OCI-M2 (cell line): ENCODE measurements at regions not wholly inside any gene's neighbourhood (a gene's known extent, or its start where the extent isn't known, plus 50 kb on each side); places are given as distances from the start of the nearest gene placed in this dataset.

Experiments used
- DNase-seq: peaks from one replicate; lab custom pipeline; 2025; ENCODE audit not compliant: unreplicated experiment; lab: John Stamatoyannopoulos, UW

DNA sequence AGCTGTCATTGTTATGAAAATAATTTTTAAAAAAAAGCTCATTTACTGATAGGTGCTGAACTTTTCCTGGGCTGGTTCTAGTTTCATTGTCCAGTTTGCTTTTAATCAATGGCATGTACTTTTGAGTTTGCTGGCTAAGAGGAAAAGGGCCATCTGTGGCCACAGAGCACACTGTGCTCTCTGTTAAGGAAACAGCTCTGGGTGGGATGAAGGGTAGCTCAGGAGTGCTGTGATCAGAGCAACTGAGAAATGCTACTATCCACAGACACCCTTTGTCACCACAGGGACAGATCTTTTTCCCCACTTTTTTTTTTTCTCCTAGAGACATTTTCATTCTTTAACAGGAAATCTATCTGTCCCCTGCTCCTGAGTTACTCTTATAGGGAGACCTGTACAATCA, 387.1 kb upstream of the PRICKLE1 start:
- no peak for DNase-seq

DNA sequence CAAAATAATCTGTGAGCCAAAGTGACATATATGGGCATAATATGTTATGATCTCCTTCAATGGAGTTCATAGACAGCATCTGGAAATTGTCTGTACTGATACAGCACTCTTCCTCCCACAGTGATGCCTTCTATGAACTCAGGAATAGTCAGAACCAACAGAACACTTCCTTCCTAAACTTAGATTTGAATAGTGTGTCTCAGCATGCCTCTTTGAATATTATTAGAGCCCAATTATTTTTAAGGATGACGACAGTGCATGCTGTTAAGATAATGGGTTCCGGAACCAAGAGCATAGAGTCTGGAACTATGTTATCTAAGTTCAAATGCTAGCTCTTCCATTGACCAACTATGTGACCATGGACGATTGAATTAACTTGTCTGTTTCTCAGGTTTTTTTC, 386.6 kb upstream of the PRICKLE1 start:
- DNase-seq = no peak

DNA sequence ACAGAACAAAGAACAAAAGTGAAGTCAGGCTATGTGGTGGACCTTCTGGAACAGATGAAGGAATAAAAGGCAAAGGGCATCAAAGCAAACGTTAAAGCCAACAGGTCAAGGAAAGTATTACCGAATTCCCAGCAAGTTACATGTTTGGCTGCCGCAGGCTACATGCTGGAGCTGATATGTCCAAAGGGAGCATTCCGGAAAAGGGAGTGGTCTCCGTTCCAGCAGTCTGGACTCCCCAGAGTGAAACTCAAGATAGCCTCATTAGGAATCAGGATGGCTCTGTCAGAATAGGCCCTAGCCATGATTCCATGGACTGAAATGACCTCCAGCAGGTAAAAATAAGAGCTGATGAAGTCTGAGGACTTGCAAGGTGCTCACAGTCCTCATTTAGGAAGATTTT, 379.8 kb upstream of the PRICKLE1 start:
- no peak for DNase-seq

DNA sequence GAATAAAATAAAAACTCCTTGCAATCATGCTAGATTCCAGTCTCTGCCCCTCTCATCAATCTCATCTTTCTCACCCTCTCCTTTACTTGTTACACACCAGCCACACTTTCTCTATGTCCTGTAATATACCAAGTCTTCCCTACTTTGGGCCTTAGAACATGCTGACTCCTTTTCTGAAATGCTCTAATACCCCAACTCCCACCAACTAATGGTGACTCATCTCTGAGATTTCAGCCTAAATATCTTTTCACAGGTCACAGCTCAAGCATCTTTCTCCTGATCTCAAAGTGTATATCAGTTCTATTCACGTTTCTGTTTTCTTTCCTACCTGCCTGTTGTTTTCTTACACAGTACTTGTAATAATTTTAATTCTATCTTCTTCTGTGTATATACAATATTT, 378.9 kb upstream of the PRICKLE1 start:
- DNase-seq = no peak

DNA sequence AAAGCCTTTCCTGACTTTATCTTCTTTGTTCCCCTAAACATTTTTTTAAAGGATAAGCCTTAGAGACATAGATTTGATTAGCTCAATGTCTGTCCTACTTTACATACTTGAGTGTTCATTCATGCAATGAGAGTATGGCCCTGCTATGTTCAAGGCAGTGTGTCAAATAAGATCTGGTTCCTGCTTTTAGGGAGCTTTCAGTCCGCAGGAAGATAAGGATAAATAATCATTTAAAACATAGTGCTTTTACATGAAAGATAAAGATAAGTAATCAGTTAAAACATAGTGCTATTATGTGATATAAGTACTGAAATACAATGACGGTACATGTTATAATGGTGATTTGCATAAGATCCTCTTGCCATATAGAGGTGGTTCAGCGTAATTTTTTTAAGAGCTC, 378.3 kb upstream of the PRICKLE1 start:
- DNase-seq = no peak

DNA sequence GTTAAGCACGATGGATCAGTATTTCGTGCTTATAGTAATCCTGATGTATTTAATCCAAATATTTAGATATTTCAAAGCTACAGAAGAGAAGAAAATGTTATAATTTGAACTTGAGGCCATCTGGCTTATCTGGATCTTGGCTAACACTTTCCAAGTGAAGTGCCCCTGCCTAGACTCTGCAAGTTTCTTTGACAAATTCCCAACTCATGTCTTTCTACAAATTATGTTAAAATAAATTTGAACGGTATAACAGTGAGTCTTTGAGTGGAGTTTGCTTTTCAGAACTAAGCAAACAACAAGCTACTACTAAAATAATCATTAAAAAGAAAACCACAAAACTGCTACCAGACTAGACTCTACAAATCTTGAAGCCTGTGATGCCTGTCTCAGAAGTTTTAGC, 374.4 kb upstream of the PRICKLE1 start:
- DNase-seq = no peak

DNA sequence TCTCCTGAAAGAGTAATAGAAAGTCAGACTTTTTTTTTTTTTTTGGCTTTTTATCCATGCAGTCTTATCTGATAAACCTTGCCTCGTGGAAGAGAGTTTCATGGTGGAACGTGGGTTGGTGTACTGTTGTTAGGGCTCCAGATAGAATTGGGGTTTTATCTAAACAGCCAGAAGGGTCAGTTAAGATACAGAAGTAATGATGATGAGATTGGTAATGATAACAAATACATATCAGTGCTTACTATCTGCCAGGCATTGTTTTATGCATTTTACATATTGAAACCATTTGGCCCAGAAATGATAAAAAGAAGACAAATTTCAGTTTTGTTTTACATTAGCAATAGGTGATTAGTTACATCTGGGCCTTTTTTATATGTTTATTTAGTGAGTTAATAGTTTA, 372.8 kb upstream of the PRICKLE1 start:
- DNase-seq = no peak

DNA sequence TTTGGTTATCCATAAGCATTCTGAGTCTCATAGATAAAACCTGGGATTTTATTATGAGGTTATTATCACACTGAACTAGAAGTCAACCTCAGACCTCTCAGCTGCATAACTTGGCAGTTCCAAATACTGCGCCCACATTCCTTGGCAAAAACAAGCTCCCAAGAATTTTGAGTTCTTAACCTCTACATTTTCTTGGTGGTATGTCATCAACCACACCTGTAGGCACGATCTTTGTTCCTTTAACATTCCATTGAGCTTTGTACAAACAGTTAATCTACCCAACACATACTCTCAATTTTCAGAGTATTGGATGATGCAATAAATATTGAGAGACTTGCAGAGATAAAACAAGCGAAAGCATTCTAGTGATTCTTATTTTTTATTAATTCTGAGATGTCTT, 371.8 kb upstream of the PRICKLE1 start:
- DNase-seq = no peak

DNA sequence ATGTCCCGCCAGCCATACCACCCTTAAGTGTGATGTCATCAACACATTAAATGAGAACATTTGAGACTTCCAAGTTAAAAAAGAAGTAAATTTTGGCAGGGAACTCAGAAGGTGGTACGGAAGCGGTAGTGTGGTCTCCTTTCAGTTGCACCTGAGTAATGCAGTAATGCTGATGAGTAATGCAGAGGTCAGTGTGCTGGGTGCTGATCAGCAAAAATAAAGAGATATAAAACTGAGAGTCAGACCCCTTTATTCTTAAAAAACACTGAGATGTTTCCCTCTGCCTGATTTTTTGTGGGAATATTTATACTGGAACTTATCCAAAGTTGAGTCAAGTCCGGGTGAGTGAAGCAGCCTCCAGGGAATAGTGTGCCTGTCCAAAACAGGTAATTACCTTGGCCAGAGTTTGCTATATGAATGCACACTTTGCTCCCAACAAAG, 370.6 kb upstream of the PRICKLE1 start:
- no peak for DNase-seq

DNA sequence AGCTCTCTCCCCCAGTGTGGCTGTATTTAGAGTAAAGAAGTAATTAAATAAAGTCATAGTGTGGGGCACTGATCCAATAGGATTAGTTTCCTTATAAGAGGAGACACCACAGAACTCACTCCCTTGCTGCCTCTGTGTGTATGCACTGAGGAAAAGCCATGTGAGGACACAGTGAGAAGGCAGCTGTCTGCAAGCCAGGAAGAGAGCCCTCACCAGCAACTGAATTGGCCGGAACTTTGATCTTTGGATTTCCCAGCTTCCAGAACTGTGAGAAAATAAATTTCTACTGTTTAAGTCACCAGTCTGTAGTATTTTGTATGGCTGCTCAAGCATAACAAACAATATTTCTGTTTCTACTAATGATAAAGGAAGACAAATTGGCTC, 368.7 kb upstream of the PRICKLE1 start:
- no peak for DNase-seq

DNA sequence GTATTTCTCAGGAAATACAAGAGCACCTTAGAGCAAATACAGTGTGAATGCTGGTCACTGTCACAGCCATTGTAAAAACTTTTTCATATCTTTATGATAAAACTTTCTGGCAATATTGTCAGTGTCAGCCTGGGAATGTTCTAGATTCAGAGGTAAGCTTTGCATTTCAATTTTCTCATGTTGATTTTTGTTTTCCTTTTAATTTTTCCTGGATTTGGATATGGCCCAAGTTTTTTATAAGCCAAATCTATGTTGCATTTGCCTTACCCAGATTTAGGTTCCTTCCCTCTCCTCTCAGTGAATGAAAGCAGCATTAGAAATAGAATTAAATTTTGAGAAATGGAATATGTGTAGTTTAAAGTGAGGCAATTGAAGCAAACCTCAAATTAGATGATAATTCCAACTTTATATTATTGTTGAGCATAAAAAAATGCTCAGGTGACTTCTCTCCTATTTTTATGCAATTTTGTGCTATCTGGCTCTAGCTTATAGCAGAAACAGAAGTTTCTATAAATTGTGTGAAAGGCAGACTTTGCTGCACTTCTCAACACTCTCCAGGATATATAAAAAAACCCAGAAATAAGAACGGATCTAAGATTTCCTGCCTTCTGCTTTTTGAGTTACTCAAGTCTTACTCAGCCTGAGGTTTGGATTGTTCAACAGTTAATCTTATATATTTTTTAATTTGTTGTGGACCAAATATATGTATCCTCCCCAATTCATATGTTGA, 368.2 kb upstream of the PRICKLE1 start:
- no peak for DNase-seq

DNA sequence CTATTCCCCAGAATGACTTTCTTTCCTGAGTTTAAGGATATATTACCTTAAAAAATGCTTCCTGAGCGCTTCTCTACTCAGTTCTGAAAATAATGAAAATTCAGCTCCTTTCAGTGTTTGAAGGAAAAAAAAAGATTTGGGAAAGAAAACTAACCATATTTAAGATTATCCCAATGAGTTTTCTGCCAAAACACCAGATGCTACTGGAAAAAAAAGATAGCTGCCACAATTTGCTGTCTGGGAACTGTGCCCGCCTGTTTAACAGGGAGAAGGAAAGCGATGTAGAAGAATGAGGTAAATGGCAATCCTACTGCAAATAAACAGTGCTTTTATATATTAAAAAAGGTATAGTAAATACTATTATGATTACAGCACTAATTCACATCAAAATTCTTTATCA, 367.6 kb upstream of the PRICKLE1 start:
- no peak for DNase-seq

DNA sequence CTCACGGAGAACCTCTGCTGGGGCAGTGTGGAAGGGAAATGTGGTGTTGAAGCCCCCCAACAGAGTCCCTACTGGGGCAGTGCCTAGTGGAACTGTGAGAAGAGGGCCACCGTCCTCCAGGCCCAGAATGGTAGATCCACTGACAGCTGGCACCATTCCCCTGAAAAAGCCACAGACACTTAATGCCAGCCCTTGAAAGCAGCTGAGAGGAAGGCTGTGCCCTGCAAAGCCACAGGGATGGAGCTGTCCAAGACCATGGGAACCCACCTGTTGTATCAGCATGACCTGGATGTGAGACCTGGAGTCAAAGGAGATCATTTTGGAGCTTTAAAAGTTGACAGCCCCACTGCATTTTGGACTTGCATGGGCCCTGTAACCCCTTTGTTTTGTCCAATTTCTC, 363.5 kb upstream of the PRICKLE1 start:
- DNase-seq = no peak

DNA sequence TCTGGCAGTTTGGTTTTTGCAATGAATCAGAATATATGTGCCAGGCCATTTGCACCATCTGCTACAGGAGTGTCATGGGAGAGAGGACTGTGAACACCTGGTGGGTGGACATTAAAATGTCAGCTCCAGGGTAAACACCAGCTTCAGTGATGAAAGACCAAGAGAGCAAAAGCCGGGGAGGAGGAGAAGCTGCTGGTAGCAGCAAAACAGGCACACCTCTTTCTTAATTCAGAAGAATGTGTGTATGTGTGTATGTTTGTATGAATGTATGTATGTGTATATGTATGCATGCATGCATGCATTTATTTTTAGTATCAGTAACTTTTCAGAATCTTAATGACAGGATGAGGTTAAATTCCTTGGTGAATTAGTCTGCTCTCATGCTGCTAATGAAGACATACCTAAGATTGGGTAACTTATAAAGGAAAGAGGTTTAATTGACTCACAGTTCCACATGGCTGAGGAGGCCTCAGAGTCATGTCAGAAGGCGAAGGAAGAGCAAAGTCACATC, 357.4 kb upstream of the PRICKLE1 start:
- no peak for DNase-seq

DNA sequence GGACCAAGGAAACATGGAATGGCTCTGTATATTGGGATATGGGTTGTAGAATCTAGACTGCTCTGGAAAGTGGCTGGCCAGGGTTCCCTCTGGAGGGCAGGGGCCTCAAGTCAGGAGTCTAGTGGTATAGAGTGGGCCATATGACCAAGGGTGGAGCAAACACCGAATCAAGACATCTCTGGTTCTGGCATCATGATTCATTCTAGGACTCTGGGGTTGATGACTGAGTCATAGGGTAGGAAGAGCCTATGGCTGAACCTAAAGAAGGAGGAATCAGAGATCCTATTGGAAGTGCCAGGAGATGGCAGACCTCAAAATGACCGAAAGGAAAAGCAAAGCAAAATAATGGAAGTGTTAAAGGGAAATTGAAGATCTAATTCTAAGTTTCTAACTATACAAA, 356.4 kb upstream of the PRICKLE1 start:
- no peak for DNase-seq

DNA sequence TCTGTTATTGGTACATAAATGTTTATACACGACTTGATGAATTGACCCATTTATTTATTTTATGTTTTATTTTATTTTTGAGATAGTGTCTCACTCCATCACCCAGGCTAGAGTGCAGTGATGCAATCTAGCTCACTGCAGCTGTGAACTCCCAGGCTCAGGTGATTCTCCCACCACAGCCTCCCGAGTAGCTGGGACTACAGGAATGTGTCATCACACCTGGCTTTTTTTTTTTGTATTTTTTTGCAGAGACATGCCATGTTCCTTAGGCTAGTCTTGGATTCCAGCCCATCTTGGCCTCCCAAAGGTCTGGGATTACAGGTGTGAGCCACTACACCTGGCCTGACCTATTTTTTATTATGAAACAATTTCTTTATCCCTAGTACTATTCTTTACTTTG, 355.0 kb upstream of the PRICKLE1 start:
- DNase-seq = no peak

DNA sequence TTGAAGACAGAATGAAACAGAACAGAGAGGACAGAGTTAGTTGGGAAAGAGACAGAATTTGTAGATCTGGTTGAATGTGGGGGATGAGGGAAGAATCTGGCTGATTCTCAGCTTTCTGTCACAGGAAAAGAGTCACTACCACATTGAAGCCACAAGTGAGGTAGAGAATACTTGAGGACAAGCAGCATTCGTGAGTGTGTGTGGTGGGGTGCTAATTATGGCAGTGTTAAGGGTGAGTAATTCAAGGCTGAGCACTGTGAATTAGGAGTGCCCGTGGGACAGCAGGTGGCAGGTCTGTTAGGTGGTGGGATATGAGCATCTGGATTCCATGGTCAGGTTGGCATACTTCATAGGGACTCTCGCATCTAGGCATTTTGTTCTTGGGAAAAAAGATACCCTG, 347.4 kb upstream of the PRICKLE1 start:
- no peak for DNase-seq

DNA sequence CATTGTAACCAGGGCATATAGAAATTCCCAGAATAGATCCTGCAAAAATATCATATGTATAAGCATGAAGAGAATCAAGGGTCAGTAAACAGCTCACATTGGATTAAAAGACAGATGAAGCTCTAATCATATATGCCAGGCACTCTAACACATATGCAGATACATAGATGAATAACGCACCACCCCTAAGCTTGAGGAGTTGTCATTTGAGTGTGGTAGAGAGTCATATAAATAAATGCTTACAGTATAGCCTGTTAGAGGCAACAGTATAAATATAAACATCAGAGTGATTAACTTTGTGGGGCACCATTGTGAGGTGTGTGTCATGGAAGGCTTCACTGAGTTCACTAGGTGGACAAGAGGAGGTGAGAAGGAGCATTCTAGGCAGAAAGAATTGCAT, 346.7 kb upstream of the PRICKLE1 start:
- no peak for DNase-seq

DNA sequence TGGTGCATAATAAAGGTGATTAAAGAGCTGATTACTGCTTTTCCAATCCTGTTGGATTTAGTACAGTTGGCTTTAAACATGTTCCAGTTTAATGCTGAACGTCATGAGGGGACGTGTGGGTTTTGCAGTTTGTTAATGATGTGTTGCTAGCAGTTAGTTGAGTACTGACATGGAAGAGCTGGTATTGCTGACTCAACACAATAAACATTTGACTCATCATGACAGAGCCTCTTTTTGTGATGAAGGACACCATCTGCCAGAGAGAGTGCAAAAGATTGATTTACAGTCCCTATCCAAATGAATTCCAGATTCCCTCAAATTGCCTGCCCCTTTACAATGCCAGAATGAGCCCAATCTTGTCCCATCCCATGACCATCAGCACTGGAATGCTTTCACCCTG, 346.2 kb upstream of the PRICKLE1 start:
- DNase-seq = no peak

DNA sequence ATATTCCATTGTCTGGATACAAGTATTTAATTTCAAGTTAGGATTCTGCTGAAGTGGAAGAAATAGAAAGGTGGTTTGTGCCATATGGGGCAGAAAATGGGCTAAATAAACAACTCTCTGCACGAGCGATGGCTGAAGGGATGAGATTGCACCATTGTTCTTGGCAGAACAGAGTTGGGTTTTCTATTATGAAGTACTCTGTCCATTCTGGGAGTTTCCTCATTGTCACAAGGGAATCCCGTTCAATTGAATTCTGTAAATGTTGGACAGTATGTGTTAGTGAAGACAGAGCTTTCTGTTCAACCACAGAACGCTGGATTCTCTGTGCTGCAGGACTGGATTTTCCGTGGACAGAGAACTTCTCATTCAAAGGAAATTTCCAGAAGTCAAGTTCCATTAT, 345.5 kb upstream of the PRICKLE1 start:
- no peak for DNase-seq

DNA sequence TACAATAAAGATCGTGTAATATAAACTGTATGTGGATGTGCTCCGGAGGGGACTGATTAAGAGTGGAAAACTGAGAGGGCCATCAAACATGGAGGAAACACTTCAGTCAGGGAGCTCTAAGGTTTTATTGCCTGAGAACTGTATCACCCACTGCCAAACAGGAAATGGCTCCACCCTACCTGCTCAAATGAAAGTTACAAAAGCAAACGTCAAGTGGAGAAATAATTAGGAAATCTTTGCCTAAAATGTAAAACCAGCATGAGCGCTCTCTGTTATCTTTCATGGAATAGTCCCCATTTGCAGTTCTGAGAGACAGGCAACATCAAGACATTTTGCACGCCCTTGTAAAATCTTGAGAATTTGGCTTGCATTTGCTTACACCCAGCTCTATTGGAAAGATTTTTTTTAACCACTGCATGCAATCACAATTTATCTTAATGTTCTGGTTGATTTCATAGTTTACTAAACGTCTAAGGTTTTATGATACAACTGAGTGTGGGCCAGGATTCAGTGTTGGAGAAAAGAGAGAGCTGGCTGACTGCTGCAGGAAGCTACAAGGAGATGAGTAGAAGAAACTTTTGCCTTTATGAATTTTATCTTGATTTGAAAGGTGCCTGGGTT, 344.0 kb upstream of the PRICKLE1 start:
- DNase-seq = no peak

DNA sequence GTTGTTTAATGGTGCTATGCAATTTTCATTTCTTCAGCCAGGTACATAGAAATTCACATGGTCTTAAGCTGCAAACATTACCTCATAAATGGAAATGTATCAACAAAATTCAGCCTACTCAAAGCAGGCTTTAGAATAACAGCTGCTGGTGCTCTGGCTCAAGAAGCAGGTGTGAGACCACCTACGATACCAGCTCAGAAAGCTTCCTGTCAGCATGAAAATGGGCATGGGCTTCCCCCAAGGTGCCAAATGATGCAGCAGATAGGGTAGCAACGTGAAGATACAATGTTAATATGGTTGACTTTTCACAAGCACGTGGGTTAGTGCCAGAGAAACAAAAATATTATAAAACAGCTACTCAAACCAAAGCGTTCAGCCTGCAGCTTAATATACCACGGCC, 343.4 kb upstream of the PRICKLE1 start:
- no peak for DNase-seq

DNA sequence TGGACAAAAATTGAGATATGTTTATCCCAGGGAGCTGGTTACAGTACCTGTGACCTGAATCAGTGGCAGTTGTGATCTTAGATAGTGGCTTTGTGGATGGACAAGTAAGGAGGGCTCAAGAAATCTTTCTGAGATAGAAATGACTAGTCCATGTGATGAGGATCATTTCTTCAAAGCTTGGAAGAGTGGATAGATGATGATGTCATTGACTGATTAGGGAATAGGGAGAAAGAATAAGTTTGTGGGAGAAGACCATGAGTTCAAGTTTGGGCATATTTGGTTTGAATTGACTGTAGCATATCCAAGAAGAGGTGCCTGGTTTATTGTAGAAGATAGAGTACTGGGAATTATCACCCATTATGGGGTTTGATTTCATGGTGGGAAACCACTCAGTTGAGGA, 336.7 kb upstream of the PRICKLE1 start:
- DNase-seq = no peak
